ENCODE measurements at regions not wholly inside any gene's neighbourhood (a gene's known extent, or its start where the extent isn't known, plus 50 kb on each side); places are given as distances from the start of the nearest gene placed in this dataset.

- Histone ChIP-seq H3K36me3 (no peaks in the 10 kb centered on the region), H3K4me1 (no peaks in the 10 kb centered on the region), H3K27ac (no peak overlapping the region), H3K27me3 (no peaks in the 10 kb centered on the region), H3K4me3 (no peak overlapping the region), H3K9me3 (no peaks in the 10 kb centered on the region)
- TF ChIP-seq POLR2A (IDR thresholded peaks at IDR 0.05), result no peak
- TF ChIP-seq, protein P1, sequence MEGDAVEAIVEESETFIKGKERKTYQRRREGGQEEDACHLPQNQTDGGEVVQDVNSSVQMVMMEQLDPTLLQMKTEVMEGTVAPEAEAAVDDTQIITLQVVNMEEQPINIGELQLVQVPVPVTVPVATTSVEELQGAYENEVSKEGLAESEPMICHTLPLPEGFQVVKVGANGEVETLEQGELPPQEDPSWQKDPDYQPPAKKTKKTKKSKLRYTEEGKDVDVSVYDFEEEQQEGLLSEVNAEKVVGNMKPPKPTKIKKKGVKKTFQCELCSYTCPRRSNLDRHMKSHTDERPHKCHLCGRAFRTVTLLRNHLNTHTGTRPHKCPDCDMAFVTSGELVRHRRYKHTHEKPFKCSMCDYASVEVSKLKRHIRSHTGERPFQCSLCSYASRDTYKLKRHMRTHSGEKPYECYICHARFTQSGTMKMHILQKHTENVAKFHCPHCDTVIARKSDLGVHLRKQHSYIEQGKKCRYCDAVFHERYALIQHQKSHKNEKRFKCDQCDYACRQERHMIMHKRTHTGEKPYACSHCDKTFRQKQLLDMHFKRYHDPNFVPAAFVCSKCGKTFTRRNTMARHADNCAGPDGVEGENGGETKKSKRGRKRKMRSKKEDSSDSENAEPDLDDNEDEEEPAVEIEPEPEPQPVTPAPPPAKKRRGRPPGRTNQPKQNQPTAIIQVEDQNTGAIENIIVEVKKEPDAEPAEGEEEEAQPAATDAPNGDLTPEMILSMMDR (IDR thresholded peaks at IDR 0.05), result no peak
- DNase-seq, result no peak
- intact Hi-C loops (cut with DNase I), result no loop called here
- WGBS, 2 donors, result 11 to 57% methylated on average over 1 of the region's 1 CpG
Observed at GRCh38 chr2:185428000-185428399, 310.6 kb upstream of the FSIP2 start.

DNA sequence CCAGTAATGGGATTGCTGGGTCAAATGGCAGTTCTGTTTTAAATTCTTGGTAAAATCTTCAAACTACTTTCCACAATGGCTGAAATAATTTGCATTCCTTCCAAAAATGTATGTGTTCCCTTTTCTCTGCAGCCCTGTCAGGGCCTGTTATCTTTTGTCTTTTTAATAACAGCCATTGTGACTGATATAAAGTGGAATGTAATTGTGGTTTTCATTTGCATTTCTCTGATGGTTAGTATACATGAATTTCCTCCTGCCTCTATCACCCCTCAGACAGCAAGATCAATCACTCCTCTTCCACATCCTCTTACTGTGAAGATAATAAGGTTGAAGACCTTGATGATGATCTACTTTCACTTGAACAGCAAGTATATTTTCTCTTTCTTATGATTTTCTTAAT lies 304.8 kb upstream of the FSIP2 start:
- H3K4me3 ChIP-seq, result no peak overlapping the region
- no peak overlapping the region for H3K27ac ChIP-seq
- intact Hi-C loops (cut with DNase I), result no loop called here
- no peaks in the 10 kb centered on the region for H3K27me3 ChIP-seq
- no peaks in the 10 kb centered on the region for H3K4me1 ChIP-seq
- TF ChIP-seq, protein P1 (IDR thresholded peaks at IDR 0.05), result no peak
- no peak for TF ChIP-seq POLR2A (IDR thresholded peaks at IDR 0.05)
- no peaks in the 10 kb centered on the region for H3K36me3 ChIP-seq
- no peak for DNase-seq
- no peaks in the 10 kb centered on the region for H3K9me3 ChIP-seq

GRCh38 chr2:185436787-185437372 lies 301.7 kb upstream of the FSIP2 start:
- no peaks in the 10 kb centered on the region for H3K4me1 ChIP-seq
- no peaks in the 10 kb centered on the region for H3K9me3 ChIP-seq
- intact Hi-C loops (cut with DNase I), result no loop called here
- no peak for TF ChIP-seq POLR2A (IDR thresholded peaks at IDR 0.05)
- TF ChIP-seq, protein P1 (IDR thresholded peaks at IDR 0.05), result no peak
- DNase-seq, result no peak
- H3K4me3 ChIP-seq, result no peak overlapping the region
- H3K27me3 ChIP-seq, result no peaks in the 10 kb centered on the region
- H3K36me3 ChIP-seq, result no peaks in the 10 kb centered on the region
- H3K27ac ChIP-seq, result no peak overlapping the region

DNA sequence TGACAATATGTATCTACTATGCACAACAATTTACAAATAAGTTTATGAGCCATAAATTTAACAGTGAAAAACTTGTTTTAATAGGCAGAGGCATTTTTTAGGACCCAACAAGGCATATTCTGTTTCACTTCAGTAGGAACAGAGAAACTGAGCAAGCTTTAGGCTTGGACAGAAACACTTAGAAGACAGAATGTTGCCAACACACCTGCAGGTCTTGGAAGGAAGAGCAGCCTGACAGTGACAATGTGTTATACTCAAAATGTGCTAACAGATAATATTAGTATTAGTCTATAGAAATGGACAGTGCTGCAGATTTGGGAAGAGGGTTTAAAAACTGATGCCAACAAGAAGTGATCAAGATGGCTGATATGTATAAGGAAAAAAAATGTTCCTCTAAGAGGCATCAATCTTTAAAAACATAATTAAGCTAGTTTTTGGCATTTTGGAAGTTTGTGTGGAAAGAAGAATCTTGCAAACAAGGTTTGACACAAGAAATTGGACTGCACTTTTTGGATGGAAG lies 297.1 kb upstream of the FSIP2 start:
- intact Hi-C loops (cut with DNase I), result no loop called here
- Histone ChIP-seq H3K4me1 (no peaks in the 10 kb centered on the region), H3K27me3 (no peaks in the 10 kb centered on the region), H3K4me3 (no peak overlapping the region), H3K36me3 (no peaks in the 10 kb centered on the region), H3K27ac (no peak overlapping the region), H3K9me3 (no peaks in the 10 kb centered on the region)
- TF ChIP-seq, protein P1 (IDR thresholded peaks at IDR 0.05), result no peak
- TF ChIP-seq POLR2A (IDR thresholded peaks at IDR 0.05), result no peak
- no peak for DNase-seq

GRCh38 chr2:185456517-185456916 lies 282.1 kb upstream of the FSIP2 start:
- no peaks in the 10 kb centered on the region for H3K27me3 ChIP-seq
- no peaks in the 10 kb centered on the region for H3K4me1 ChIP-seq
- WGBS, 2 donors, result 28 to 31% methylated on average over 2 of the region's 2 CpGs
- no peak overlapping the region for H3K27ac ChIP-seq
- no peak overlapping the region for H3K4me3 ChIP-seq
- TF ChIP-seq, protein P1 (IDR thresholded peaks at IDR 0.05), result no peak
- TF ChIP-seq POLR2A (IDR thresholded peaks at IDR 0.05), result no peak
- intact Hi-C loops (cut with DNase I), result no loop called here
- H3K9me3 ChIP-seq, result peaks cover 0 to 4% (median 0%) of the 10 kb centered on the region in 3 donors
- H3K36me3 ChIP-seq, result no peaks in the 10 kb centered on the region
- DNase-seq, result no peak

Measured in esophagus squamous epithelium (tissue), 5 donors.